ENCODE measurements at regions not wholly inside any gene's neighbourhood (a gene's known extent, or its start where the extent isn't known, plus 50 kb on each side); places are given as distances from the start of the nearest gene placed in this dataset.

- DNase-seq (ENCODE audit: low spot score), result no peak
Observed at GRCh38 chr3:30167541-30168011, 438.8 kb upstream of the TGFBR2 start.

- no peak for DNase-seq (ENCODE audit: low spot score)
Observed at GRCh38 chr3:30169487-30169886, 436.9 kb upstream of the TGFBR2 start.

GRCh38 chr3:30170681-30171438, 435.5 kb upstream of the TGFBR2 start:
- no peak for DNase-seq (ENCODE audit: low spot score)

GRCh38 chr3:30174357-30174756, 432.0 kb upstream of the TGFBR2 start:
- DNase-seq (ENCODE audit: low spot score), result no peak

GRCh38 chr3:30180310-30181177, 425.9 kb upstream of the TGFBR2 start:
- no peak for DNase-seq (ENCODE audit: low spot score)

- no peak for DNase-seq (ENCODE audit: low spot score)
Observed at GRCh38 chr3:30181178-30181465, 425.3 kb upstream of the TGFBR2 start.

GRCh38 chr3:30181581-30181980, 424.8 kb upstream of the TGFBR2 start:
- DNase-seq (ENCODE audit: low spot score), result no peak

- DNase-seq (ENCODE audit: low spot score), result no peak
Observed at GRCh38 chr3:30183421-30183820, 423.0 kb upstream of the TGFBR2 start.

- no peak for DNase-seq (ENCODE audit: low spot score)
Observed at GRCh38 chr3:30184091-30184810, 422.1 kb upstream of the TGFBR2 start.

- no peak for DNase-seq (ENCODE audit: low spot score)
Observed at GRCh38 chr3:30185872-30186271, 420.5 kb upstream of the TGFBR2 start.

- DNase-seq (ENCODE audit: low spot score), result no peak
Observed at GRCh38 chr3:30186741-30187219, 419.6 kb upstream of the TGFBR2 start.

- DNase-seq (ENCODE audit: low spot score), result no peak
Observed at GRCh38 chr3:30187366-30187765, 419.0 kb upstream of the TGFBR2 start.

GRCh38 chr3:30188713-30189112, 417.7 kb upstream of the TGFBR2 start:
- DNase-seq (ENCODE audit: low spot score), result no peak

GRCh38 chr3:30189900-30190299, 416.5 kb upstream of the TGFBR2 start:
- DNase-seq (ENCODE audit: low spot score), result no peak

GRCh38 chr3:30193625-30194044, 412.8 kb upstream of the TGFBR2 start:
- DNase-seq (ENCODE audit: low spot score), result no peak

GRCh38 chr3:30195352-30195751, 411.0 kb upstream of the TGFBR2 start:
- DNase-seq (ENCODE audit: low spot score), result no peak

- DNase-seq (ENCODE audit: low spot score), result no peak
Observed at GRCh38 chr3:30198162-30198561, 408.2 kb upstream of the TGFBR2 start.

GRCh38 chr3:30199096-30199759, 407.2 kb upstream of the TGFBR2 start:
- DNase-seq (ENCODE audit: low spot score), result peak; percentile 55

- DNase-seq (ENCODE audit: low spot score), result no peak
Observed at GRCh38 chr3:30199855-30200254, 406.5 kb upstream of the TGFBR2 start.

GRCh38 chr3:30201715-30202114, 404.7 kb upstream of the TGFBR2 start:
- no peak for DNase-seq (ENCODE audit: low spot score)

- DNase-seq (ENCODE audit: low spot score), result no peak
Observed at GRCh38 chr3:30203301-30203700, 403.1 kb upstream of the TGFBR2 start.

GRCh38 chr3:30204126-30204525, 402.3 kb upstream of the TGFBR2 start:
- DNase-seq (ENCODE audit: low spot score), result no peak
